ENCODE measurements at regions not wholly inside any gene's neighbourhood (a gene's known extent, or its start where the extent isn't known, plus 50 kb on each side); places are given as distances from the start of the nearest gene placed in this dataset.

DNA sequence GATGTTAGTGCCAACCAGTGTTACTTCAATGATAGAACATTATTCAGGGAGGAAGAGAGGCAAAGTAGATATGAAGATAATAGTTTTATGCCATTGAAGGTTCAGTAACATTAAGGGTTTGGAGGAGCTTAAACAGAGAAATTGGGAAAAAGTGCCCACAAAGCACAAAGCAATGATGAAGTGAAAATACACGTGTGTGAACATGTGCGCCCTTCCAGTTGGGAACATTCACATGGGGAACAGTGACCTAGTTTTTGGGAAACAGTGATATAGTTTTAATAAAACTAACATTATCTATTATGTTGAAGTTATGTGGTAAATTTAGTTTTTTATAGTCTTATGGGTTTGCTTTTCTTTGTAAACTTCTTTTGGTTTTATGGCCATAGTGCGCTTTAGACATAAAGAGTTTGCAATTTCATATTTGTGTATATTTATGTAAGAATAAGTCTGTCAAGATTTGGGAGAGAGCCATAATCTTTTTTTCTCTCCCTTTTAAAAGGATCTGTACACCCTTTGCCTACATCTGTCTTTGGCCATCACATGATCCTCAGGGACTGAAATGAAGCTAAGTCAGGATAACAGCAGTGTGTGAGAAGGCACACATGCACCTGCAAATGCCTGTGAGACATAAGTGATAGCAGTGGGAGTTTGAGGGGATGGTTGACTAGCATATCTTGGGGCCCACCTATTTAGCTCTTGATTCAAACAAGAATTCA, 450.3 kb upstream of the THRB start:
- no peak for DNase-seq

DNA sequence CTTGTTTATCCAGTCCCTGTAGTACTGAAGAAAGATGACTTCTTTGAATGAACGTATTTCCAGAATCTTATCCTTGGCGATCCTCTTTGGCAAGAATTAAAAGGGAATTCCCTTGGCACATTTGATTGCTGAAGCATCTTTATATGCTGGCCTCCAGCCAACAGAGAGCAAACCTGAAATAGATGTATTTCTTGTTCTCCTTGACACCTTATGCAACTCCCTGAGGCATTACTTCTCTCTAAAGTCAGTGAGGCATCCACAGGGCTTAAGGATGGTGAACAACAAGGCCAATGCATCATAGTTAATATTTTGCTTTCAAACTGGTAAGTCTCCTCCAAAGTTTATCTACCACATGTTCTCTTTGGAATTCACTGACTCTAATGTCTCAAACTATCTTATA, 450.9 kb upstream of the THRB start:
- no peak for DNase-seq

DNA sequence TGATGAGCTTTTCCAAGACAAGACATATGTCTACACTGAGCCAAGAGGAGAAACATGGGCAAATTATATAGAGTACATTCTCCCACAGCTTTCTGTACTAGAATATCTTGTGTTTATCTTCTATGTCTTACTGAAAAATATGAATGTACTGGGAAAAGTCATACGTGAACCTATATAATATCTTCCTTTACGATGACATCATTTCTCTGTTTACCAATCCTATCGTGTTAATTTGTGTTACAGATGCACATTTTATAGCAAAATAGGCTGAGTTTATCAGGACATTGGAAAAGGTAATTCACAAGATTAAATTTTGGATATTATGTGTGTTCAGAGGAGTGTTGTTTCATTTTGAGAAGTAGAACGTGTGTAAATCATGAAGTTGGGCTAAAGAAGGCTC, 452.5 kb upstream of the THRB start:
- DNase-seq, result no peak

DNA sequence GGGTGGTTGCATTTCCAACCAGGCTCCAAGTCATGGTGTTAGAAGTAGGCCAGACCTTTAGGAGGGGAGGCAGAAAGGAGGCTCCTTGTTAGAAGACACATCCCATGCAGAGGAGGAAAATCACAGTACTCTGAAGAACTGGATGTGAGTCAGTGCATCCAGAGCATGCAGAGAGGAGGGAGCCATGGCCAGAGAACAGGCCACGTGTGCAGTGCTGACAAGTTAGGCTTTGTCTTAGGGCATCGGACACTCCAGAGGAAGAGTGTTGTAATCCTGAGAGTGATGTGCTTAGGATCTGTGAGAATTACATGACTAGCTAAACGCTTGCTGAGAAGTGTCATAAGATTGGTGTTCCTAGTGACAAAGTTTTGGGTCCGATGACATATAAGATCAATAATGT, 456.5 kb upstream of the THRB start:
- DNase-seq, result no peak

DNA sequence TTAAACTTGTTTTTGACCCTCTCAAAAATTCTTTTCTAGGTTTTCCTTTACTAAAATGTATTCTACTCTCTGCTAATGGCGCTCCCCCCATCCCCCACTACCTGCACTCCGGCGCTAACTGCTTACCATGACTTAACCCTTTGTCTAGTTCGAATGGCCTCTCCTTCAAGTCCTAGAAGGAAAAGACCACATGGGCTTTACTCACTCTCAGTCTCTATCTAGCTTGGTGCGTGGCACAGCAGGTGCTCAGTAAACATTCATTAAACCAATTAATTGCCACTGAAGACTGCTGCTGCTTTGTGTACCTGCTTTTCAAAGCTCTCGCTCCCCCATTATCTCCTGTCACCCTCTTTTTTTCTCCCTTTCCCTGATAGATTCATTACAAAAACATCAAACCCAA, 457.7 kb upstream of the THRB start:
- DNase-seq, result no peak

DNA sequence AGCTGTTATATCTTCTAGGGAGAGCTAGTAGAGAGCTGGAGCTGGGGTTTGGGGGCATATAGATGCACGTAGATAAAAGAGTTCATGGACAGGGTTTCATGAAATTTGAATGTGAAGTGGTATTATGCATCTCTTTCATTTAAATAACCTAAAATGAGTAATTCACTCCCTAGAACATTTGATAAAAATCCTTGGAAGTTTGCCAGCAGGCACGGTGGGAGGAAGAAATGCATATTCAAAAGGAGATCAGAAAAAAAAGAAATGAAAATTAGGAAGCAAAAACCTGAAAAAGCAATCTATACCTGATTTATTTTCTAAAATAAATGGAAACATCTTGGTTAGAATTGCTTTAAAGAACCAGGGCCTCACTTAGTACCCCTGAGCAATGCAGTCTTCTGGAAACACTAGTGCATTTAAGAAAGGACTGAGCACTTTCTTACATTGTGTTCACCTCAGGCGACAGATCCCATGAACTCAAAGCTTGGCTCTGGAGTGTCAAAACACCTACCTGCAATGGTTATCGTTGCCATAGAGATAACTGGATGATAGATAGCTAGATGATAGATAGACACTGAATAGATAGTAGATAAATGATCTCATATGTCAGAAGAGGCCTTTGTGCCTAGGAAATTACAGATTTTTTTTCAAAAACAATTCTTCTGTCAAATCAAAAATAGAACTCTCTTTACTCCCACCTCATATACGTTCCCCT, 458.6 kb upstream of the THRB start:
- no peak for DNase-seq

DNA sequence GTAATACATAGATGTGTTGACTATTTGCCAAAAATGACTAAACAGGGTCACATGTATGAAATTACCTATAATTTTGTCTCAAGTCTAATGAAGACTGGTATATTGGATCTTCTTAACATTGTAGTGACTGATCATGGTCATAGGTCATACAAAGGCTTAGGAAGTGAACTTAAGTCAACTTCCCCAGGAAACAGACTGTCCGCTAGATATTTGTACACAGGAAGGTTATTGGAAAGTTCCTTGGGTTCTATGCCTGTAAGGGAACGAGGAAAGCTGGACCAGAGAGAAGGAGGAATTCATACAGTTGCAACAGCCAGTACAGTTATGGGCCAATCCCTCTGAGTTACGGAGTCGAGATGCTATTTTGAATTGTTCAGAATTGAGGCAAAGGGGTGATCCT, 462.0 kb upstream of the THRB start:
- DNase-seq, result no peak

DNA sequence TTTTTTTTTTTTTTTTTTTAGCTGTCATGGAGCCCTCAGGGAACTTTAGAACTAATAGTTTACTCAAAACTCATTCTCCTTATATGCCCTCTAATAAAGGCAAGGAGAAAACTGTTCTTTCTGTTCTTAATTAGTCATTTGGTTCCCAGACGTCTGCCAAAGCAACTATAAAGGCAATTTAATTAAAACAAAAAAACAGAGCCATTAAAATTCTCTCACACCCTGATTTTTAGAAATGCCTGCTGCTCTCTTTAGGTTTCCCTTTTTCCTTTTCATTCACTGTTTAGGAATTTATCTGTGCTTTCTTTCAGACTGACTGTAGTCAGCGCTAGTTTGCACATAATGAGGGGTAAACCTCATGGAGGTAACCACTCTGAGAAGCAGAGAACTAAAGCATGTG, 463.6 kb upstream of the THRB start:
- DNase-seq, result no peak

DNA sequence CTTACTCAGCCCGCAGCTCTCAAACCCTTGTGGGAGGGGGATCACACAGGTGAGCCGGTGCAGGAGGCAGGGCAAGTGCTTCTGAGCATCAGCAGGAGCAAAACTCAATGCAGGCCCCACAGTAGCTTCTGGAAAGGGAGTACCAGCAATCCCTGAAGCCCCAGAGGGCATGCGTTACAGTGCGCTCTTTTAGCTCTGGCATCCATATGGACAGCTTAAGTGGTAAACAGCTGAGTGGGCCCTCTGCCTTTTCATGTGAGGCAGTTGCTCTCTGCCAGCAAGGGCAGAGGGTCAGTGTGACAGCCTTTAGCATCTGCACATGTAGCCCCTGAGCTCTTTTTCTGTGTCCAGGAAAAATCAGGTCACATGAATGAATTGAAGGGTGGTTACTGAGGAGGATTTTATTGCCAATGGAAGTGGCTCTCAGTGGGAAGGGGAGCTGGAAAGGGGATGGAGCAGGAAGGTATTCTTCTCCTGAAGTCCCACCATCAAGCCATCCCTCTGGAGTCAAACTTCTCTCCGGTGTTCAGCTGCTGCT, 464.3 kb upstream of the THRB start:
- no peak for DNase-seq

DNA sequence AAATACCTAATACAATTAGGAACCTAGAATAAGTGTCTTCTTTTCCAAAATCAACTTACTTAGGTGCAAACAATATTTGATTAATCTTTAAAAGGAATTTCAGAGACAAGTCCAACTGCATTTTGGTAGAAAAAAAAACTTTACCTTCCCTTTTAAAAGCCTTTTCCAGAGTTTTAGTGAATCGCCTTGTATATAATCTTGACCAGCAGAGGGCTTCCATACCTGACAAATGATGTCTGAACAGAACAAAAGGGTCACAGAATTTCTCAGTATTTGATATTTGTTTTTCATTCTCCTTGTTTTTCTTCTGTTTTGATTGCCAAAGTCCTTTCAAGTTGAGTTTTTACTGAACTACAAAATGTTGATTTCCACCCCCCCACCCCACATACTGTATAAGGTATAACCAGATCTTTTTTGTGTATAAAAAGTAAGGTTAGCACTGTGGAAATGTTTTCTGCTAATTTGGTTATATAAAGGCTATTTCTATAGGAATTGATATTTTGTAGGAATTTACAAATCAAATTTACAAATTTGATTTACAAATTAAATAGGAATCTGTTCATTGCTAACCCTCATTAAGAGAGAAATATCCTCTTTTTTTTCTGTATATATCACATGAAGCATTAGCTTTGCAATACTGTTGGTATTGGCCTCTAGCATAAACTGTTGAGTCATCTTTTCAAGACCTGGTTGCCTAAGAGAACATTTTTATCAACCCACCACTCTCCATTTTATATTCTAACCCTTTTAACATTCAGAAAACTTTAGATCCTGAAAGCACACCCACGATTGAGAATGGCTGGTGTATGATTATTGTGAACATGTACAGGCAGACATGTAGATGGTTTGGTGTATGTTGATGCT, 464.1 kb upstream of the RARB start:
- no peak for DNase-seq

DNA sequence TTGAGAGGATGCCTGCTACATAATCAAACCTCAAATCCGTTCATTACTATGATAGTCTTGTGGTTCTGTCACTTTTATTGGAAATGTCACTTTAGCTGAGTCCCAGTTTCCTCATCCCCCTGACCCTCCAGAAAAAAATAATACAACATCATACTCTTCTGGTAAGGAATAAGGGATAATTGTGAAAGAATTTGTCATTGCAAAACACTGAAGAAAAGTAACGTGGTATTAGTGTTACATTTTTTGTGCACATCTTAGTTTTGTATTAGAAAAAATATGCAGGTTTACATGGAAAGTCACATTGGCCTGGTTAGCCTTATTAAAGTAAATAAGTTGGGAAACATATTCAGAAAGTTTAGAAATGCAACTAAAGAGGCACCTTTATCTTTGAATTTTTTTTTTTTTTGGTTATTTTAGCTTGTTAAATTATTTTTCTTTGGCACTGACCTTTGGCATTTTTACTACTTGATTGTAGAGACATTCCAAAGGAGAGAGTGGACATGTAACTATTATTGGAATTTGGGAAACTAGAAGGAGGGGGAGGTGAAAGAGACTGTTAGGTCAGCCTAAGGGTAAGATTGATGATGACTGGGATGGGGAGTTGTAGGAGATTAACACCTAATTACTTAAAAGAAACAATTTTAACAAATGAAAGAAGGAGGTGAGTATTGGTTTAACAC, 462.2 kb upstream of the RARB start:
- DNase-seq, result no peak

DNA sequence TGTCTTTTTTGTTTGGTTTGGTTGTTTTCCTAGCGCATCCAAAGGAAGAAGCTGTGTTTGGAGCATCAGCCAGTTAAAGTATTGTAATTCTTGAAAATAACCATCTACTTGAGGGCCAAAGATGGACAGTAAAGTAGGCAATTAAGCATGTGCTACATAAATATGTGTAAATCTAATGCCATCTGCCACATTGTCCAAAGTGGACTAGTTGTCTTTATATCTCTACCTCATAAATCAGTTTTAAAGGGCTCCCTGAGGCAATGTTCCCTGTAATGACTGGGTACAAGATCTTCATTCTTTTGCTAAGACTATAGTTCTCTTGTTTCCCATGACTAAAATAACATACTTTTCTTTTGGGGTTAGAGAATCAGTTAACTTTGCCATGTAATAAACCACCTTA, 460.0 kb upstream of the RARB start:
- no peak for DNase-seq

DNA sequence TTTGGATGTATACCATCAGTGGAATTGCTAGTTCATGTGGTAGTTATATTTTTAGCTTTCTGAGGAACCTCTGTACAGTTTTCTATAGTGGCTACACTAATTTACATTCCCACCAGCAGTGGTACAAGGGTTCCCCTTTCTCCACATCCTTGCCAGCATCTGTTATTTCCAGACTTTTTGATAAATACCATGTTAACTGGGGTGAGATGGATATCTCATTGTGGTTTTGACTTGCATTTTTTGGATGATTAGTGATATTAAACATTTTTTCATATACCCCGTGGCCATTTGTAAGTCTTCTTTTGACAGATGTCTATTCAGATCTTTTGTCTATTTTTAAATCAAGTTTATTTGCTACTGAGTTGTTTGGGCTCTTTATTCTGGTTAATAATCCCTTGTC, 455.6 kb upstream of the RARB start:
- DNase-seq, result no peak

DNA sequence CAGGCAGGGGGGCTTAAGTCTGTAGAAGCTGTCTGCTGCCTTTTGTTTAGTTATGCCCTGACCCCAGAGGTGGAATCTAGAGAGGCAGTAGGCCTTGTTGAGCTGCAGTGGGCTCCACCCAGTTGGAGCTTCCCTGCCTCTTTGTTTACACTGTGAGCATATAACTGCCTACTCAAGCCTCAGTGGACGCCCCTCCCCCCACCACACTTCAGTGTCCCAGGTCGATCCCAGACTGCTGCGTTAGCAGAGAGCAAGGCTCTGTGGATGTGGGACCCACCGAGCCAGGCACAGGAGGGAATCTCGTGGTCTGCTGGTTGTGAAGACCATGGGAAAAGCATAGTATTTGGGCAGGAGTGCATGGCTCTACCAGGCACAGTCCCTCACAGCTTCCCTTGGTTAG, 446.8 kb upstream of the RARB start:
- no peak for DNase-seq

DNA sequence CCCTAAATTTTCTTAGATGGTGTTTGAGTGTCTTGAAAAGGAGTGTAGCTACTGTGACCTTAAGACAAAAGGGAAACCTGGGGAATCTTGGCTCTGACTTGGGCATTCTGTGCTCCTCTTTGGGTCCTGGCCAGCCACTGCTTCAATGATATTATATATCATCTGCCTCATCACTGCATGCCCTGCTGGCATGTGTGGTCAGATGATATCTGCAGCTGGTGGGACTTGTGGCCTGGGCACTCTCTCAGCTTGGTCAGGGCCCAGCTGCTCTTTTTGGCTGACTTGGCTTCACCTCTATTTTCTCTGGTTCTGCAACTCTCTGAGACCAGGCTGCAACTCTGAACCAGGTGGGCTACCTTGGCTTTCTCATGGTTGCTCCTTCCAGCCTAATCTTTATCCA, 446.1 kb upstream of the RARB start:
- DNase-seq, result no peak

DNA sequence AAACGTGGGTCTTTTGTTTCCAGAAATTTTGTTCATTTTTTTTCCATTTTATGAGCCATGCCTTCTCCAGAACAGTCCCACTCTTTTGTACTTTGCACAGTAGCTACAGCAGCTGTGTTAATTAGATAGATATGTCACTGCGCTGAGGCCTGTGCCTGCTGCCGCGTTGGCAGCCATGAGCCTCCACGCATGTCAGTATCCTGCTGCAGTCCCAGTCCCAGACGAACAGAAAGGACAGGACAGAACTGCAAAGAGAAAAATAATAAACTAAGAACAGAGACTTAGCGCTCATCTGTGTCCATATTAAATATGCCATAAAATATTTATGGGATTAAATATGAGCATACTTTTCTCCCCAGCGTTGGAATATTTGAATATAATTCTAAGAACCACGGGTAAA, 442.4 kb upstream of the RARB start:
- no peak for DNase-seq

DNA sequence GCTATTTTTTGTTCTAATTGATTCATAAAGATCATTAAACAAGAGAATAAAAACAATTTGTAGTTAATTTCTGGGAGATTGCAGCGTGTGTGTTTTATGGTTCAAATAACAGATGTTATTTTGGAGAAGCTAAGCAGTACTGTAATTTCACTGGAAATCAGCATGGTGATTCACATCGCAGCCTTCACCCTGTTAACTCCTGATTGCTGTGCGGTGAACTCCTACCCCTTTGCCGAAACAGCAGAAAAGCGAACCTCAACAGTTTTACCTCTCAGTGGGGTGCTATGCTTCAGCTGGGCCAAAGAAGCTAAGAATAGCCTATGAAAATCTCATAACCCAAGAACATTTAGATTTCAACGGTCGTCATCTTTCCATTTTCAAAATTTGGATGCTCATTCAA, 441.5 kb upstream of the RARB start:
- DNase-seq, result no peak

DNA sequence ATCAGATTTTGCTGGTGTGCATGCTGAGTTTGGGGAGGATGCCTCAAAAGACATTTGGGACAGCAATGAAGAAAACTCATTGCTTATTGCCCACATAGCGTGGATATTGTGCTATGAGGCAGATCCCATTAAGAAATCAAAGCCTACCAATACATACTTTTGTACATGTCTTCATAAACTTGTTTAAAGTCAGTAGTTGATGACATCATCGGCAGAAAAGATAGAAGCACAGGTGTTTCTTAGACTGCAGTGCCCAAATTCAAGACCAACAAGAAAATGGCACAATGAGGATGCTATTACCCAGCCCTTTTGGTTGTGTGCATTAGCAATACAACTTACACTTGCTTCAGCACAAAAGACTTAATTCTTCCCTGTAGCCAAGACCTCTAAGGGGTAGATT, 428.7 kb upstream of the RARB start:
- no peak for DNase-seq

DNA sequence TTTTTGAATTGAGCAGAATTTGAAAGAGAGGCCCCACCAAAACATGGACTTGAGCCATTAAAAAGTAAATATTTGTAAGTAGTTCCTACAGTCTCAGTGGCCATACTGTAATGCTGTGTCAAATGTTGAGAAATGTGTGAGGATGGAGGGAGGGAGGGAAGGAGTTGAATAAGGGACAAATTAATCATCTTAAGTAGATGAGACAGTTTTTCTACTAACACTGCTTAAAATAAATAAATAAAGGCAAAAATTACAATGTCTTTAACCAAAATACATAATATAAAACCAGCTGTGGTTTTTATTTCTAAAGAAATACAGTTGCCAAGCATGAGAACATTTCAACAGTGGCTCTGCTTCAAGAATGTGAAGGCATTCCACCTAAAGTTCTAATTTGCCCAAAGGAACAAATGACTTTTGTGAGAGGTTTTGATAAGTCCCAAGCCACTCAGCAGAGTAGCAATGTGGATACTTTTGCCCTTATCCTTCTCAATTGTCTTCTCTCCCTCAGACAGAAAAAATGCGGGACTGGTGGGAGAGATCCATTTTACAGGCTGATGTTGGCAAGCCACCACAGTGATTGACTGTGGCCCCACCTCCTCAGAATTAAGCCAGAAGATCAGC, 427.0 kb upstream of the RARB start:
- DNase-seq, result no peak

DNA sequence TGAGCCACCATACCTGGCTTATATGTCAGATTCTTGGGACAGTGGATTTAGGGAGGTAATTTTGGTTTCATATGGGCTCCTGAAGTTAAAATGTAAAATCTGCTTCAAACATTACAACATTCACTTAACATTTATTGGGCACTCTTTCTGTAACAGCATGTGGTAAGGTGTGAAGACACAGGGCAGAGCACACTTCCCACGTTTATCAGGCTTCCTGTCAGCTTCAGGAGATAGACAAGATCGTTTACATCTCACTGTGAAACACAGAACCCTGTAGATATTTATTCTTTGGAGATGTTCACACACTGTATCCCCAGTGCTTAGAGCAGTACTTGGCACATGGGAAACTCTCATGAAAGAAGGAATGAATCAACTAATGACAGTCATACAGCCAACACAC, 426.0 kb upstream of the RARB start:
- no peak for DNase-seq

DNA sequence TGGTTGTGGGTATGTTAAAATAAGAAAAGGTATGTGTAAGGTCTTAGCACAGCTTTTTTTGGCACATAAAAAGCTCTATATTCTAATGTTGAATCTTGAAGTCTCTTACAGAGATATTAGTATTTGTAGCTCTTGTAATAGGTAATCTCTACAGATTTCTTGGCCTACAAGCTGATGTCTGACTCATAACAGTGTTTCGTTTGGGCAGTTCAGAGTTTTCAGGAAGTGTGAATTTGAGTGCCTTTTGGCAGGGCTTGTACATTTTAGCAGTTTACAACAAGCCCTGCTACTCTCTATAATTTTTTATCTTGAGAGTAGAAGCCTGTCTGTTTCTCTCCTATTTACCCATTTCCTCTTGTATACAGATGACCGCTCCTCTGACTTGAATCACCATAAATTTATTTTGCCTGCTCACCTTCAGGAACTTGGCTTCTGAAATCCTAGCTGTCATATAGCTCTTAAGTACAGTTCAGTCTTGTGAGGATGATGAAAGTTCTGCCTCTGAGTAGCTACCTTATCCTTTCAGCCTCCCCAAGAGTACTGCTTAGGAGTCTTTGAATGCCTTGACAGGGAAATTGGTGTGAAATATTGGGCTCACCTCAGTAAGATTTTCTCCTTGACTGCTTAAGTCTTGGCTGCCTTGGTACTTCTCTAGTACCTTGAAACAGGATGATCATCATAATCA, 419.9 kb upstream of the RARB start:
- no peak for DNase-seq

DNA sequence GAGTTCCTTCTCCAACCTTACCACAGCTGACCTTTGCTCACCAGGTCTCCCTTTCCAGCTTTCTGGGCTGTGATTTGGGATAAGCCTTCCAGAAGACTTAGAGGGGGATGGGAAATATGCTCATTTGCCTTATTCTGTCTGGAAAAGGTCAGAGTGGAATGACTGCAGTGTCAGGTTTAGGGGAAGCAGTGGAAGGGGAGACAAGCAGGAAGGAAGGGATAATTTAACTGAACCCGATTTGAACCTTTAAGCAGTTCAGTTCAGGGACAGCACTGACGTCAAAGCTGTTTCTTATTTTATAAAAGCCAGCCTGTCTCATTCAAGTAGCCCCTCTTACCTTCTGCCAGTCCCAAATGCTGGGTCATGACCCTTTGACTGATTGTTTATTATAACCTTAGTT, 418.4 kb upstream of the RARB start:
- DNase-seq, result no peak

Data from activated effector memory CD4-positive, alpha-beta T cell treated with anti-CD3 and anti-CD28 coated beads, Interleukin-2, amount 50 U/mL, for 16 hours (primary cell).